Progenitor cell of endocrine pancreas (in vitro differentiated cells): ENCODE measurements at regions not wholly inside any gene's neighbourhood (a gene's known extent, or its start where the extent isn't known, plus 50 kb on each side); places are given as distances from the start of the nearest gene placed in this dataset.

Experiments
- DNase-seq: peaks from one replicate; pipeline ENCODE4 v3.0.0; 2021; ENCODE audit warnings: low spot score; ENCODE audit not compliant: unreplicated experiment
- H3K27ac Mint-ChIP-seq: 2 replicates; pipeline ENCODE4 v1.8.0; 2021; ENCODE audit warnings: mild to moderate bottlenecking, moderate library complexity, mixed read lengths
- H3K27me3 Mint-ChIP-seq: 2 replicates; pipeline ENCODE4 v1.8.0; 2021; ENCODE audit warnings: mixed read lengths
- H3K36me3 Mint-ChIP-seq: 2 replicates; pipeline ENCODE4 v1.8.0; 2022; ENCODE audit warnings: mixed read lengths; ENCODE audit not compliant: insufficient read depth
- H3K4me1 Mint-ChIP-seq: 2 replicates; pipeline ENCODE4 v1.8.0; 2021; ENCODE audit warnings: low read depth, mixed read lengths
- H3K4me3 Mint-ChIP-seq: 2 replicates; pipeline ENCODE4 v1.8.0; 2021; ENCODE audit warnings: low read depth, mild to moderate bottlenecking, moderate library complexity, mixed read lengths
- H3K9me3 Mint-ChIP-seq: 2 replicates; pipeline ENCODE4 v1.8.0; 2021; ENCODE audit warnings: low read depth, mixed read lengths
- CTCF ChIP-seq: fragments of 200-600 bp; sonication (generic); IDR thresholded peaks from one replicate; pipeline ENCODE4 v1.5.0; 2021; ENCODE audit warnings: antibody characterized with exemption, mild to moderate bottlenecking; ENCODE audit not compliant: unreplicated experiment

- Mint-ChIP-seq H3K27me3 (peaks cover 6% of the 10 kb centered on the region), H3K36me3 (no peaks in the 10 kb centered on the region), H3K27ac (no peak overlapping the region), H3K9me3 (no peaks in the 10 kb centered on the region), H3K4me3 (no peak overlapping the region), H3K4me1 (no peaks in the 10 kb centered on the region)
- TF ChIP-seq CTCF, result no peak
- DNase-seq, result no peak
These were observed 215.2 kb upstream of the WSCD1 start for GRCh38 chr17:5854871-5855554.

- Mint-ChIP-seq H3K27me3 (peaks cover 13% of the 10 kb centered on the region), H3K9me3 (no peaks in the 10 kb centered on the region), H3K4me3 (no peak overlapping the region), H3K27ac (no peak overlapping the region), H3K36me3 (no peaks in the 10 kb centered on the region), H3K4me1 (peaks cover 3% of the 10 kb centered on the region)
- TF ChIP-seq CTCF, result no peak
- no peak for DNase-seq
These were observed 208.9 kb upstream of the WSCD1 start for GRCh38 chr17:5861246-5861645.

- no peak for TF ChIP-seq CTCF
- Mint-ChIP-seq H3K4me3 (no peak overlapping the region), H3K27ac (no peak overlapping the region), H3K9me3 (no peaks in the 10 kb centered on the region), H3K27me3 (peaks cover 13% of the 10 kb centered on the region), H3K36me3 (no peaks in the 10 kb centered on the region), H3K4me1 (peaks cover 3% of the 10 kb centered on the region)
- no peak for DNase-seq
These were observed 208.3 kb upstream of the WSCD1 start for GRCh38 chr17:5861854-5862253.

- H3K36me3 Mint-ChIP-seq, result no peaks in the 10 kb centered on the region
- H3K4me3 Mint-ChIP-seq, result no peak overlapping the region
- no peak for TF ChIP-seq CTCF
- no peaks in the 10 kb centered on the region for H3K9me3 Mint-ChIP-seq
- H3K27me3 Mint-ChIP-seq, result peaks cover 15% of the 10 kb centered on the region
- peaks cover 3% of the 10 kb centered on the region for H3K4me1 Mint-ChIP-seq
- DNase-seq, result no peak
- no peak overlapping the region for H3K27ac Mint-ChIP-seq
These were observed 207.8 kb upstream of the WSCD1 start for GRCh38 chr17:5862395-5862794.

- Mint-ChIP-seq H3K27ac (no peak overlapping the region), H3K4me3 (no peak overlapping the region), H3K27me3 (peaks cover 15% of the 10 kb centered on the region), H3K9me3 (no peaks in the 10 kb centered on the region), H3K36me3 (no peaks in the 10 kb centered on the region), H3K4me1 (peaks cover 3% of the 10 kb centered on the region)
- no peak for DNase-seq
- TF ChIP-seq CTCF, result no peak
These were observed 205.2 kb upstream of the WSCD1 start for GRCh38 chr17:5864741-5865657.
